Uterus (tissue), 3 donors: ENCODE measurements at regions not wholly inside any gene's neighbourhood (a gene's known extent, or its start where the extent isn't known, plus 50 kb on each side); places are given as distances from the start of the nearest gene placed in this dataset.

Experiments used
- DNase-seq, 2 donors: peaks; one replicate each; pipeline ENCODE4 v3.0.0-alpha.2; 2019 to 2020
- H3K27ac ChIP-seq, 2 donors: fragments of 200-600 bp; sonication (generic); 1 replicate in 1 of 2; 2 replicates in 1 of 2; pipeline ENCODE4 v1.5.1; 2016 to 2018
- H3K27me3 ChIP-seq, 2 donors: fragments of 200-600 bp; sonication (generic); one replicate each; pipeline ENCODE4 v1.5.1; 2018 to 2019; ENCODE audit warnings: control low read depth in 1 of 2
- H3K36me3 ChIP-seq, 2 donors: fragments of 200-600 bp; sonication (generic); one replicate each; pipeline ENCODE4 v1.5.1; 2019; ENCODE audit warnings: control low read depth in 1 of 2
- H3K4me1 ChIP-seq, 2 donors: fragments of 200-600 bp; sonication (generic); one replicate each; pipeline ENCODE4 v1.5.1; 2018 to 2019; ENCODE audit warnings: control low read depth in 1 of 2
- H3K4me3 ChIP-seq, 2 donors: fragments of 200-600 bp; sonication (generic); 1 replicate in 1 of 2; 2 replicates in 1 of 2; pipeline ENCODE4 v1.5.1; 2018 to 2019; ENCODE audit warnings: mild to moderate bottlenecking in 1 of 2
- H3K9me3 ChIP-seq, 2 donors: fragments of 200-600 bp; sonication (generic); one replicate each; pipeline ENCODE4 v1.5.1; 2019; ENCODE audit warnings: control low read depth in 1 of 2
- CTCF ChIP-seq, 4 experiments: fragments of 200-600 bp in 2 of 4; fragments of 450-650 bp in 2 of 4; sonication (generic) in 2 of 4; IDR thresholded peaks; one replicate each; pipeline ENCODE4 v1.5.1; 2016 to 2019; ENCODE audit warnings: antibody characterized with exemption in 4 of 4, mild to moderate bottlenecking in 2 of 4, moderate library complexity in 1 of 4
- POLR2A ChIP-seq, 2 donors: fragments of 450-650 bp; IDR thresholded peaks; one replicate each; pipeline ENCODE4 v1.6.1; 2016; ENCODE audit warnings: antibody characterized with exemption in 2 of 2, mild to moderate bottlenecking in 1 of 2, moderate library complexity in 1 of 2
- intact Hi-C: fragments of 100-400 bp; cut with DNase I; formaldehyde crosslinking; loops from one replicate; pipeline ENCODE4 v1.15.1; 2023; ENCODE audit warnings: low total_unique reads
- donor health status: DM: yes; HTN: yes; CAD: no.

GRCh38 chr5:152804179-152804578 lies 399.1 kb upstream of the NMUR2 start:
- no peak overlapping the region for H3K4me3 ChIP-seq
- no peak overlapping the region for H3K27ac ChIP-seq
- intact Hi-C loops = no loop called here
- TF ChIP-seq POLR2A (IDR thresholded peaks at IDR 0.05) (no peak), CTCF (IDR thresholded peaks at IDR 0.05) (no peak)
- no peaks in the 10 kb centered on the region for H3K27me3 ChIP-seq
- no peak for DNase-seq
- H3K4me1 ChIP-seq = no peaks in the 10 kb centered on the region
- H3K36me3 ChIP-seq = no peaks in the 10 kb centered on the region
- H3K9me3 ChIP-seq = no peaks in the 10 kb centered on the region

- TF ChIP-seq POLR2A (IDR thresholded peaks at IDR 0.05) = no peak
- no peak for TF ChIP-seq CTCF (IDR thresholded peaks at IDR 0.05)
- H3K27me3 ChIP-seq = no peaks in the 10 kb centered on the region
- DNase-seq = no peak
- intact Hi-C loops = no loop called here
- H3K27ac ChIP-seq = no peak overlapping the region
- no peaks in the 10 kb centered on the region for H3K9me3 ChIP-seq
- H3K4me1 ChIP-seq = no peaks in the 10 kb centered on the region
- H3K36me3 ChIP-seq = no peaks in the 10 kb centered on the region
- no peak overlapping the region for H3K4me3 ChIP-seq
Observed at GRCh38 chr5:152811988-152812387, 406.9 kb upstream of the NMUR2 start.

GRCh38 chr5:152813526-152813925 lies 408.4 kb upstream of the NMUR2 start:
- Histone ChIP-seq H3K27me3 (no peaks in the 10 kb centered on the region), H3K9me3 (no peaks in the 10 kb centered on the region), H3K4me3 (no peak overlapping the region), H3K27ac (no peak overlapping the region), H3K36me3 (no peaks in the 10 kb centered on the region), H3K4me1 (no peaks in the 10 kb centered on the region)
- no peak for DNase-seq
- intact Hi-C loops = no loop called here
- TF ChIP-seq CTCF (IDR thresholded peaks at IDR 0.05) (no peak), POLR2A (IDR thresholded peaks at IDR 0.05) (no peak)

- Histone ChIP-seq H3K9me3 (no peaks in the 10 kb centered on the region), H3K27me3 (no peaks in the 10 kb centered on the region), H3K27ac (no peak overlapping the region), H3K4me1 (no peaks in the 10 kb centered on the region), H3K36me3 (no peaks in the 10 kb centered on the region), H3K4me3 (no peak overlapping the region)
- no peak for DNase-seq
- intact Hi-C loops = no loop called here
- TF ChIP-seq POLR2A (IDR thresholded peaks at IDR 0.05) (no peak), CTCF (IDR thresholded peaks at IDR 0.05) (no peak)
Observed at GRCh38 chr5:152819891-152820290, 414.8 kb upstream of the NMUR2 start.

- H3K27ac ChIP-seq = no peak overlapping the region
- no peak for TF ChIP-seq POLR2A (IDR thresholded peaks at IDR 0.05)
- no peak for TF ChIP-seq CTCF (IDR thresholded peaks at IDR 0.05)
- DNase-seq = no peak
- no peaks in the 10 kb centered on the region for H3K9me3 ChIP-seq
- intact Hi-C loops = no loop called here
- no peaks in the 10 kb centered on the region for H3K27me3 ChIP-seq
- H3K4me3 ChIP-seq = no peak overlapping the region
- no peaks in the 10 kb centered on the region for H3K36me3 ChIP-seq
- H3K4me1 ChIP-seq = no peaks in the 10 kb centered on the region
Observed at GRCh38 chr5:152824316-152824715, 419.2 kb upstream of the NMUR2 start.
